Epidermal melanocyte (primary cell): ENCODE measurements at regions not wholly inside any gene's neighbourhood (a gene's known extent, or its start where the extent isn't known, plus 50 kb on each side); places are given as distances from the start of the nearest gene placed in this dataset.

Experiments
- DNase-seq: peaks from one replicate; pipeline ENCODE4 v3.0.0; 2011; ENCODE audit warnings: low spot score; ENCODE audit not compliant: insufficient read length

DNA sequence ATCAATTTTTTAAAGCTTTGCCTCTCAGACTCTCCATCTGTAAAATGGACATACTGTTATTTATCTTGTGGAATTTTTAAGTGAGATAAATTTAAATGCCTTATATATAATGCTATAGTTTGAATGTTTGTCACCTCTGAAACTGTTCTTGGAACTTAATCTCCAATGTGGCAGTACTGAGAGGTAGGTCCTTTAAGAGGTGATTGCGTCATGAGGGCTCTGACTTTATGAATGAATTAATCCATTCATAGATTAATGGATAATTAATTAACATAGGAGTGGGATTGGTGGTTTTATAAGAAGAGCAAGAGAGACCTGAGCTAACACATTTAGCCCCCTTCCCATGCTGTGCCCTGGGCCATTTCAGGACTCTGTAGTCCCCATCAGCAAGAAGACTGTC is 326.3 kb upstream of the TSHZ2 start:
- DNase-seq, result no peak

DNA sequence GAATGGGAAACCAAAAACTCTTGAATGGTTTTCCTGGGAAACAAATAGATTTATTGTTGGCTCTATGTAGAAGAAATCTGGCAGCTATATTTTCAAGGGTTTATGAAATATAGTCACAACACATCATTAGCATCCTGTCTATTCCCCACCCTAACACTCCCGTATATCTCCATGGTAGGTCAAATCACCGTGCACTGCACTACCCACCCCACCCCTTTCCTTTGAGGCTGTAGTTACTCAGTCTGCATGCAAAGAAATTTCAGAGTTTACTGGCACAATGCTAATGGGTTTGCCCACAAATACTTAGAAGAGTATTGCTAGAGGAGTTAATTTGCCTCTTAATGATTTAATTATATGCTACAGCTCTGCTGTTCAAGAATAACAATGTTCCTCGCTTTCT is 329.1 kb upstream of the TSHZ2 start:
- no peak for DNase-seq

DNA sequence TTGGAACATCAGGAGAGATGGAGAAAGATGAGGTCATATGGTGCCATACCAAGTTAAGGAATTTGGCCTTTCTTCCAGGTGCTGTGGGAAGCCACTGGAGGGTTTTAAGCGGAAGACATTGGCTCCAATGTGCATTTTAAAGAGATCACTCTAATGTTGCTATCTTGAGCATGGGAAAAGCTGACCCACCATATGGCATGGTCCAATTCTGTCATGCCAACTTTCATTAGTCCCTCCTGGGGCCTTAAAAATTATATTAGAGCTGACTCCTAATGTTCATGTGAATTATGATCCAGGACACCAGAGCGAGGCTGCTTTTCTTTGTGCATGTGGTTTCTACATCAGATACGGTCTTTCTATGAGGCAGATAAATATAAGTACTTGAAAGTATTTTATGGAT is 335.0 kb upstream of the TSHZ2 start:
- no peak for DNase-seq

DNA sequence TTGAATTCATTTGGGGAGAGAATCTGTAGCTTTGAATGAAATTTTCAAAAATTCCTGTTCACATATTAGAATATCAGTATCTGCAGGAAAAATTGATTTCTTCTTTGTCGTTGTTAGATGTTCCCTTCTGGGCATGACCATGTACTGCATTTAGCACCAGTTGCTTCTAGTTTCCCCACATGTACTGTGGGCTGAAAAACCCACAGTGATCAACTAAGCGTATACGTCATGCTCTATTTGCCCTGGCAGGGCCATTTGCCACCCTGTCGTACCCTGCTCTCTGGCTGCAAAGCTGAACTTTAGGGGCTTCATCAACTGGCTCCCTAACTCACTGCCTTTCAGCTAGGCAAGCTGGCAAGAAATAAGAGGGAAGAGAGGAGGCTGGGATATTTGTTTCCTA is 340.7 kb upstream of the TSHZ2 start:
- DNase-seq, result no peak

DNA sequence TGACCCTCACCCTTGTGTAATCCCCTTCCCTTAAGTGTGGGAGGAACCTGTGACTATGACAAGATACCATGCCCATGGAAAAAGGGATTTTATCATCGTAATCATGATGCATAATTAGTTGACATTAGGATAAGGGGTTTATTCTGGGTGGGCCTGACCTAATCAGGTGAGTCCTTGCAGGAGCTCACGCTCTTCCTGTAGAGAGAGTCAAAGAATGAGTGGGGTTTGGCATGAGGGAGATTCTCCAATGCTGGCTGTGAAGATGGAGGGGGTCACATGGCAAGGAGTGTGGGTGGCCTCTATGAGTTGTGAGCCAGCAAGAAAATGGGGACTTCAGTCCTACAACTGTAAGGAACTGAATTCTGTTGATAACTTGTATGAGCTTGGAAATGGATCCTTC is 342.0 kb upstream of the TSHZ2 start:
- no peak for DNase-seq

DNA sequence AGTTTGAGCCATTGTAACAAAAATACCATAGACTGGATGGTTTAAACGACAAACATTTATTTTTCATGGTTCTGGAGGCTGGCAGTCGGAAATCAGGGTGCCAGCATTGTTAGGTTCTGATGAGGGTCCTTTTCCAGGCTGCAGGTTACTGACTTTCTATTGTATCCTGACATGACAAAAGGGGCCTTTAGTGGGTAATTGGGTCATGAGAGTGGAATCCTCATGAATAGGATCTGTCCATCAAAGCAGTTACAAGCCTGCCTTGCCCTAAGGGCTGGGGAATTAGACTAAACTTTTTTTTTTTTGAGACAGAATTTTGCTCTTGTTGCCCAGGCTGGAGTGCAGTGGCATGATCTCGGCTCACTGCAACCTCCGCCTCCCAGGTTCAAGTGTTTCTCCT is 347.9 kb upstream of the TSHZ2 start:
- no peak for DNase-seq

DNA sequence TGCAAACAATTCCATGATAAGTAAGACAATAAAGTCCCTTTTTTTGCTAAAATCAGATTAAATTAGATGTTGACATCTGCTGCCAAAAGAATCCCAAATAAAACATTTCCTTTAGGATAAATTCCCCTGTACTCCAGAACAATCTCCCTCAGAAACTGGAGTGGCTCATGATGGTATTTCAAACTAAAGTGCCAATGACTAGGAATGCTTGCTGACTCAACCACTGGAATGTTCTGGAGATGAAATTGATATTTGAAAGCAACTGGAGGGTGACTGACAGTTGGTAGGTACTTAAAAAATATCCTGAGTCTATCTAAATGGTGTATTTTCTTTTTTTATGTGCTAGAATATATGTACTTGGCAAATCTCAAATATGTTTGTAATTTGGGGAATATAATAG is 350.1 kb upstream of the TSHZ2 start:
- DNase-seq, result peak; percentile 25

DNA sequence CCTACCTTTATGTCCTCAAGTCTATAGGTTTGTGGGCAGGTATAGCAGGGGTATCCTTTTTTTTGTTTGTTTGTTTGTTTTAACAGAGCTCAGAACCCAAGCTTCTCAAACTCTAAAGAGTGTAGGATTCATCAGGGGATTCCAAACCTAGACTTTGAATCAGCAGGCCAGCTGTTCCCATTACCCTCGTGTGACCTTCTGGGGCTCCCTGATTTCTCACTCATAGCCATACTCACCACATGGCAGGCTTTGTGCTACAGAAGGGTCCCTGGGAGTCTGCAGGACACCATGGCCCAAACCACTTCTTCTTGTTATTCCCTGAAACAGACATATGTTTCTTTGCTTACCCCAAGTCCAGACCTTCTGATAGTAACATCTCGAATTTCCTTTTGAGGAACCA is 350.8 kb upstream of the TSHZ2 start:
- DNase-seq, result no peak

DNA sequence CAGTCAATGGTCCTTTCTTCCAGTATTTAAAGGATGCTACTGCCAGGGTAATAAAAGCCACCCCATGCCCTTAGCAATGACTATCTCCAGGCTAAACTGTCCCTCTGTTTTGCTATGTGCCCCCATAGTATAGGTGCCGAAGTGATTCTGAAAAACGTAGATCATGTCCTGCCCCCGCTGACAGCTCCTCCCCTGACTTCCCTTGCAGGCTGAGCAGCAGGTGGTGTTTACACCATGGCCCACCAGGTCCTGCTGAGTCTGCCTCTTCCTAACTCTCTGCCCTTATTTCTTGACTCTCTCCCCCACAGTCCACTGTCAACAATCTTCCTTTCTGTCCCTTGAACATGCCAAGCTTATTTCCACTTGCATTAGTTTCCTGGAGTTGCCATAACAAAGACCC is 352.5 kb upstream of the TSHZ2 start:
- no peak for DNase-seq

DNA sequence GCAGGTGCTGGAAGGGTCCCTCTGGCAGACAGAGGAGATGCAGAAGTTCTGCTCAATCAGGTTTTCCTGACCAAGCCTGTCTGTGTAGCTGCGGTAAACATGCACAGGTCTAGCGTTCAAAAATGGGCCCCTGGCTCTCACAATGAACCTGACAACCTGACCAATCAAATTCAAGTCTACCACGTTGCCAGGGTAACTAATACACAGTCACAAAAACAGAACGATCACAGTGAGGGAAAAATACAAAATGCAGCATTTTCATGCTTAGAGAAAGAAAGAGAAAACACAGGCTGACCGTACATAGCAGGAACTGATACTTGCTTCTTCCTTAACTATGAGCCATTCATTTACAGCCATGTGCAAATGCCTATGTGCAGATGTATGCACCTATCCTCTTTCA is 353.1 kb upstream of the TSHZ2 start:
- DNase-seq, result no peak

DNA sequence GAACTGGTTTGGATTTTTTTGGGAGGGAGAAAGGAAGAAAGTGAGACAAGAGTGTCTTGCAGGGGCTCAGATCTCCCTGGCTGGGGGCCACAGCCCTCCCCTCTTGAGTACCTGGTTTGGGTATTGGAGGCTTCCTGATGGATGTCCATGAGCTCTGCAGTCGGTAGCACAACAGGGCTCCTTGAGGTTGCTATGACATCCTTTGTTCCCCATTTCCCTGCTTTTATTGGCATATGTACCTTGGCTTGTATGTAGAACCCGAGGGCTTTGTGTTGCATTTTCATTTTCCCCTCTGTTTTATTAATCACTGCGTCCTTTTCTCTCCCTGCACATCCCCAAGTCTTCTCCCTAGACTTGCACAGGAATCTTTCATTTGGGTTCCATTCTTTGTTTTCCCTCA is 355.5 kb upstream of the TSHZ2 start:
- no peak for DNase-seq

DNA sequence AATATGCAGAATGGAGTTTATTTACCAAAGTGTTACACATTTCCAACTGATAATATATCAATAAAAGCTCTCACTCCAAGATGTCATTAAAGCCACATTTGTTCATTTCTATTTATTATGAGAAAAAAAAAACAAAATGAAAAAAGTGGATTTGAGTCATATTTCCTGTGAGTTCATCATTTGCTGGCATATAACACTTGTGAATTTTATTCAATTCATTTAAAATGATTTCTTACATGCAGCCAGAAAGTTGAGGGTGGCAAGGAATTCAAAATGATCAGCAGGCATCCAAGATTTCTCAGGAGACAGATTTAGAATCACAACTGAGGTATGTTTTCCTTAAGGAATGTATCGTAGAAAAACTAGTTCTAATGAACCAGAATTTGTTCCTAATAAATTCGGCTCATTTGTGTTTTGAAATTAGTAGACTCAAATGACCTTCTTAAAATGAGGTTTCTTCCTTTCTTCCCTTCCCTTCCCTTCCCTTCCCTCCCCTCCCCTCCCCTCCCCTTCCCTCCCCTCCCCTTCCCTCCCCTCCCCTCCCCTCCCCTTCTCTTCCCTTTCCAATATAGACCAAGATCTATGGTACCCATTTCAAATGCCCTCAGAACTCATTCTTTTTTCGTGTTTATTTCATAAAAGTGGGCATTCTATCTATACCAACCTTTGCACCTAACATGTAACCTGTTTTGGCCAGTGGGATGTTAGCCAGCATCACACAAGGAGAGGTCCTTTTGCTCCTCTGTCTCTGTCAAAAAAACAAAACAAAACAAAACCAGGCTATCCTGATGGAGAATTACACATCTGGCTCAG is 357.9 kb upstream of the TSHZ2 start:
- DNase-seq, result no peak

DNA sequence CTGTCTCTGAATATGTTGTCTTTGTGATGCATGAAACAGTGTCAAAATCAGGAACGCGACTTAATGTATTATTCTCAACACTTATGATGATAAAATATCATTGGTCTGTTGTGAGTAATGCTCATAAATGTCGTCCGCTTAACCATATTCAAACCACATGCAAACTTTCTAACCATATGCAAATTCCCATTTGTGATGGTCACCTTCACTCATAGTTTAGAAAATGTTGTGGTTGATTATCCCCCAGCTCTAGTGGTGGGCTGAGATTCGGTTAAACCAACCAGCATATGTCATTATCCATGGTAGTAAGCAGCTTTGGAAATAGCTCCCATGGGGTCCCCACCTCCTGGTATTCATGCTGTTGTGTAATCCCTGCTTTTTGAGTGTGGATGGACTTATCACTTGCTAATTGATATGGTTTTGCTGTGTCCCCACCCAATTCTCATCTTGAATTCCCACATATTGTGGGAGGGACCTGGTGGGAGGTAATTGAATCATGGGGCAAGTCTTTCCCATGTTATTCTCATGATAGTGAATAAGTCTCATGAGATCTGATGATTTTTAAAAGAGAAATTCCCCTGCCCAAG is 360.0 kb upstream of the TSHZ2 start:
- DNase-seq, result no peak

DNA sequence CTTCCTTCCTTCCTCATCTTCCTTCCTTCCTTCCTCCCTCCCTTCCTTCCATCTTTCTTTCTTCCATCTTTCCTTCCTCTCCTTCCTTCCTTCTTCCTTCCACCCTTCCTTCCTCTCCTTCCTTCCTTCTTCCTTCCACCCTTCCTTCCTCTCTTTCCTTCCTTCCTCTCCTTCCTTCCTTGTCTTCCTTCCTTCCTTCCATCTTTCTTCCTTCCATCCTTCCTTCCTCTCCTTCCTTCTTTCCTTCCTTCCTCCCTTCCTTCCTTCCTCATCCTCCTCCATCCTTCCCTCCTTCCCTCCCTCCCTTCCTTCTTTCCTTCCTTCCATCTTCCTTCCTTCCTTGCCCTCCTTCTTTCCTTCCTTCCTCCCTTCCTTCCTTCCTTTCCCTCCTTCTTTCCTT is 361.4 kb upstream of the TSHZ2 start:
- DNase-seq, result no peak

DNA sequence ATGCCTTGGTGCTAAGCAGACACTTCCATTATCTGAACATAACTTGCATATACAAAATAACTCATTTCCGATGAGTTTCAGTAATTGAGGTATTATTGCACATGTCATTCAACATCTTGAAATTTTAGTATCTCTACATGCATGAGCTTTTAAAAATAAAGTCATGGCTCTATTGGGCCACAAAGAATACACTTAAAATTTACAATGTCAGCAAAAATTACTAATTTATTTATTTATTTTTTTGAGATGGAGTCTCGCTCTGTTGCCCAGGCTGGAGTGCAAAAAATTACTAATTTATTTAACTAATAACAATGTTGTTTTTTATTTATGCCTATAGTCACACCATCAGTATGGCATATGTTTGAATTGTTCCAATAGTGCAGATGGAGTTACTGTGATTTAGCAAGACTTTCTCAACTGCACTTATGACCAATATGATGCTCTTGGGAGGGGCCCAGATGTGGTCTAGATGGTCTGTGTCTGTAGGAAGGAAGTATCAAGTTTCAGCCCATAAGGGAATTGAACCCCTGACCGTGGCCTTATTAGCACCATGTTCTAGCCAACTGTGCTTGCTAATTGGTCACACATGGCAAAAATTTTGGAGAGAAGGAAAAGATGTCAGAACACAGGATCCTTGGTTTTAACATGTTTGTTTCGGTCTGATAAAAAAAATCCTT is 370.7 kb upstream of the TSHZ2 start:
- DNase-seq, result no peak

DNA sequence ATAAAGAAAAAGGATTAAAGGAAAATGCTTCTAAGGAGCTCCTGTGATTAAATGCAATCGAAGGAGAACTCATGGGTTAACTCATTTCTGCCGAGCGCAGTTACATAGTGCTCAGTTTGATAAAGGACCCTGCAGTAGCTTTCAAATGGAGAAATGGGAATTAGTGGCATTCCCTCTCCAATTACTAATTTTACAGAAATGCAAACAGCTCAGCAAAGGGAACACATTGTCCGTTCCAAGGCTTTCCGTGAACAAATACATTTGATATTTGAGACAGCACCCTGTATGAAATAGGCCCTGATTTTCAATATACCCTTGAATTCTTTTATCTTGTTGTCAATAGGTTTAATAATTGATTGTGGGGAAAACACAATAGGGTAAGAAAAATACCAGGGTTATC is 375.9 kb upstream of the TSHZ2 start:
- DNase-seq, result no peak

DNA sequence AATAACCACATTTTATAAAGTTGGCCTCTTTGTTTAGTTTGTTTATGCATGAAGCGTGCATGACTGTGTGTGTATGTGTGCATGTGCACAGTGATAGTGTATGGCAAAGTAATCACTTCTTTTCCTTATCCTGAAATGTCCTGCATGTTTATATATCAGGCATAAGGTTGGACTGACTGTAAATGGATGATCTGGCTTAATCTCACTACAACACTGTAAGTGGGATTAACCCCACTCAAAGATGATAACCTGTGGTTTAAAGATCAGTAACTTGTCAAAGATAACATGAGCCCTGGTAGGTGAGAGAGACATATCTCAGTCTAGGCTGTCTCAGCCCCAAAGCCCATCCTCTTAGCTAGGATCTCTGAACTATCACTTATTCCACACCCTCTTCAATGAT is 376.6 kb upstream of the TSHZ2 start:
- DNase-seq, result no peak

DNA sequence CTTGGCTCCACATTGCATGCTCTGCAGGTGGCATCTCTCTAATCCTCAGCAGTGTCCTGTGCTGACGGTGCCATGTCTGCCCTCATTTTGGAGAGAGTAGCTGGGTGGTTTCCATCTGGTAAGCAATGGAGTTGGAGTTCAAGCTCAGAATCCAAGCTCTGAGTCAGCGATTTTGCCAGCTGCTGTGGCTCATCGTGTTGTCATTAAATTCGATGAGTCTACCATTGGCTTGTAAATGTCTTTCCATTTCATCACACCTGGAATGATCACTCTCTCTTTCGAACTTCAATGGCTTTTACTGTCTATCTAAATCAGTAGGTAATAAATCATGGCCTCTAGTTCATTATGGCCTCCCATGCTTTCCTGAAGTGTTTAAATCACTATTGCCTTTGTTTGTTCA is 378.5 kb upstream of the TSHZ2 start:
- DNase-seq, result no peak

DNA sequence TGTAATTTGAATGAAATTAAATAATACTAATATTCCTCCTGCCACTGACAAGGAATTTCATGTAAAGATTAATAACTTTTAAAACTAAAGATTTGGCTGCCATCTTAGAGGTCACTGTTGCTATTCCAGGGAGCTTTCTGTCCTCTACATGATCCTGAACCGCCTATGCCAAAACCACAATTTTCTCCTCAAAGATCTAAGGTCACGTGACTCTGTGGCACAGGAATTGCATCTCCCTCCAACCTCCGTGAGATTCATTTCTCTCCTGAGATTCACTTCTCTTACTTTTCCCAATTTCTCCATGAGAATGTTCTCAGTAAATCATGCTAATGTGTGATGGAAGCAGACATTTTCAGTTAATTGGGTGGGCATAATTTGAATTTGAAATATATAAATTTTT is 379.6 kb upstream of the TSHZ2 start:
- no peak for DNase-seq

DNA sequence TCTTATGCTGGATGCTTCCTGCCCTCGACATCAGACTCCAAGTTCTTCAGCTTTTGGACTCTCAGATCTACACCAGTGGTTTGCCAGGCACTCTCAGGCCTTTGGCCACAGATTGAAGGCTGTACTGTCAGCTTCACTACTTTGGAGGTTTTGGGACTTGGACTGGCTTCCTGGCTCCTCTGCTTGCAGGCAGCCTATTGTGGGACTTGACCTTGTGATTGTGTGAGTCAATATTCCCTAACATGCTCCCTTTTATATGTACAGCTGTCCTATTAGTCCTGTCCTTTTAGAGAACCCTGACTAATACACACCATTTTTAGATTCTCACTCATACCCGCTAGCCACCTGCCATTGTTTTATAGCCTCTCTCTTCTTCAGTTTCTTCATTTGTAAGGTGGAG is 382.1 kb upstream of the TSHZ2 start:
- DNase-seq, result no peak

DNA sequence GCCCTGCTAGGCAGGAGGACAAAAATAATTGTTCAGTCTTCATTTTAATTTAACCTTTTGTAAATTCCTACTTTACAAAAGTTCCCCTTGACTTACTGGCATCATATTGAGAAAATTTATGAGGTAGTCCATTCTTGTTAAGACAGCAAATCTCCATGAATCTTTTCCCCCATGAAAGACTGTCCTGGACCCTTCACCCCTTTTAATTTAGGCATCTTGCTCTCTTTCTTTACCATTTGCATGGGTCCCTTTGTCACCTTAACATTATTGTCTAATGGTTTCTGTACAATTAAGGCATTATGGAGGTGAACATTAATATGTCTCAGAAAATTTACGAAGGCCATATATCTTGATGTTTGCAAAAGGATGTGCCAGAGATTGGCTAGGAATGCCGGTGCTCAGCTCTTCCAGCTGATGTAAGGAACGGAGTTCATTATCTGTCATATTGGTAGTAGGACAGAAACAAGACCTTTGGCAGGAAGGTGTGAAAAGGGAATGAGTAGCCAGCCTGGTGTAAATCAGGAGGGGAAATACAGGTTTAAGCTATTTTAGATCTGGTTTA is 382.8 kb upstream of the TSHZ2 start:
- DNase-seq, result no peak

DNA sequence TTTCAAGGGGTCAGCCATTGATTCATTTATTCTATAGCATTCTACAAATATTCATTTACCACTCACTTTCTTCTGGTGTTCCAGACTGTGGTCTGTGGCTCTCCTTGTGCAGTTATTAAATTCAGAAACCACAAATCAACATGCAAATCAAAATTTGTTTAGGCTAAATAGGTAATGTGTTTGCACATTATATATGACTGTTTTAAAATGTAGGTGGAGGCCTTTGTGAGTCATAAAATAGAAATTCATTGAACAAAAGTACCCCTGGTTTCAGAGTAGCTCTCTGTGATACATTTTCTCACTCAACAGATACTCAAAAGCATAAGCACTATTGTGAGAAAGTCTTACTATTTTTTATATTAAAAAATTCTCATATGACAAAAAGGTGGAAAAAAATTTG is 385.5 kb upstream of the TSHZ2 start:
- DNase-seq, result no peak

DNA sequence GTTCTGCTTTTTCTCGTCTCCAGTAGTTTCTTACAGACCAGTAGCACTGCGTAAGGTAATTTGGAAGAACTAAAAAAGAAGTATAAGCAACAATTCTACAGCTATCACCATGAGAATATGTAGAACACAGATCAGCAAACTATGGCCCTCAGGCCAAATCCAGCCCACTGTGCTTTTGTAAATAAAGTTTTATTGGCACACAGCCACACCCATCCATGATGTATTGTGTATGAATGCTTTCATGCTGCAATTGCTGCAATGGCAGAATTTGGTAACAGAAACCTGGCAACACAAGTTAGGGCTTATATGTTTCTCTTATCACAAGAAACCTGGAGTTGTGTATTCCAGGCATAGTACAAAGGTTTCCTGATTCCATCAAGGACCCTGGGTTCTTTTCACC is 386.8 kb upstream of the TSHZ2 start:
- no peak for DNase-seq
